Ovary (tissue), 7 donors: ENCODE measurements at regions not wholly inside any gene's neighbourhood (a gene's known extent, or its start where the extent isn't known, plus 50 kb on each side); places are given as distances from the start of the nearest gene placed in this dataset.

Experiments used
- DNase-seq, 5 donors: peaks; one replicate each; pipeline ENCODE4 v3.0.0-alpha.2; 2019 to 2020
- H3K27ac ChIP-seq, 2 donors: fragments of 200-600 bp; one replicate each; pipeline versions ENCODE4 v1.5.1 to v1.8.0; 2019 to 2022
- H3K27me3 ChIP-seq: fragments of 200-600 bp; one replicate; pipeline ENCODE4 v1.8.0; 2022
- H3K36me3 ChIP-seq: fragments of 200-600 bp; sonication (generic); one replicate; pipeline ENCODE4 v1.5.1; 2019
- H3K4me1 ChIP-seq: one replicate; pipeline ENCODE4 v1.8.1; 2013; ENCODE audit warnings: mild to moderate bottlenecking, moderate library complexity; ENCODE audit not compliant: insufficient read depth
- H3K4me3 ChIP-seq: fragments of 200-600 bp; sonication (generic); one replicate; pipeline ENCODE4 v1.5.1; 2017
- H3K9me3 ChIP-seq, 2 donors: fragments of 200-600 bp in 1 of 2; sonication (generic) in 1 of 2; one replicate each; pipeline versions ENCODE4 v1.5.1 to v1.8.1; 2013 to 2019; ENCODE audit warnings: mild to moderate bottlenecking in 1 of 2, moderate library complexity in 1 of 2
- EP300 ChIP-seq: sonication (generic); formaldehyde crosslinking; IDR thresholded peaks from one replicate; pipeline ENCODE4 v1.6.1; 2017; ENCODE audit warnings: antibody characterized with exemption
- POLR2A ChIP-seq: fragments of 450-650 bp; IDR thresholded peaks from one replicate; pipeline ENCODE4 v1.6.1; 2017; ENCODE audit warnings: antibody characterized with exemption, mild to moderate bottlenecking, moderate library complexity
- WGBS, 3 donors: extraction: QIAGEN DNeasy Blood & Tissue Kit in 1 of 3; methylation state at CpG; one replicate each; pipeline versions ENCODE4 v1.1.5 to v1.1.7; 2013 to 2017; 5-methylcytosine and 5-hydroxymethylcytosine counted together
- intact Hi-C, 4 donors: fragments of 100-400 bp; cut with DNase I; formaldehyde crosslinking; loops; one replicate each; pipeline versions ENCODE4 v1.11.0 to v1.15.1; 2022 to 2023
- TF ChIP-seq, protein P1 (sequence below), 3 donors: fragments of 450-650 bp in 2 of 3; fragments of 200-600 bp in 1 of 3; IDR thresholded peaks; one replicate each; pipeline versions ENCODE4 v1.5.1 to v1.8.0; 2016 to 2022; ENCODE audit warnings: antibody characterized with exemption in 3 of 3, mild to moderate bottlenecking in 1 of 3
- donor health status: DM: no; HTN: no; CAD: no; lungs with moderate emphysema.
- donor health status: DM: no; HTN: no; CAD: no.
- donor health status: Bipolar disorder and iron deficiency.
- donor health status: DM: no; HTN: no; CAD: no.
- donor health status: DM: yes; HTN: yes; CAD: no.

DNA sequence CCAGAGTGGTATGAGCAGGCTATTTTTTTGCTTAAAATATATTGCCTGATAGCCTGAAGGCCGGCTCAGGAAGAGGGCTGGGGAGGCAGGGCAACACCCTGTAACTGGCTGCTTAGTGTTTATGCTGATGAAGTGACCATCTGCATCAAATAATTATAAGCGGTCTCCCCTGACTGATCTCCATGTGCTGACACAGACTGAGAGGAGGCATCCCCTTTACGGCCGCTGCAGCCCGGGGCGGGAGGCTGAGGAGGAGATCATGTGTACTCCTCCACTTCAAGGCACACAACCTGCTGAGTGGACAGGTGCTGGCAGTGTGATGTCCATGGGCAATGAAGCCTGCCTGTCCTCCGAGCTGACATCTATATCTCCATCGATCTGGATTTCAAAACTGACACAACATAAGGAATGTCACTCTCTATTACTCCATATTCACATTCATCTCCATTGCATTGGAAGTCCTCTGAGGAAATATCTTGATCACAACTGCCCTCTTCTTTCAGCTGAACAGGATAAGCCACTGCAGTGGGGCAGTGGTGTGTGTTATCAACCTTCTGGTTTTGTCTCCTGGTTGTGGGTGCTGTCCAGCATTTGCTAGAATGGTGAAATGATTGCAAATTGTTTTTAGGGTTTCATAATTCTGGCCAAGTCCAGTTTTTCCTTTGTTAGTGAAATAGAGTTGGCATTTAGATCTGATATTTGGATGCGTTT is 143.5 kb downstream of the AQP4 start:
- H3K4me1 ChIP-seq, result no peaks in the 10 kb centered on the region
- no peaks in the 10 kb centered on the region for H3K9me3 ChIP-seq
- WGBS, 3 donors, result 68 to 81% (median 79%) methylated on average over 9 of the region's 9 CpGs
- H3K27ac ChIP-seq, result no peak overlapping the region
- intact Hi-C loops, result no loop called here
- TF ChIP-seq EP300 (no peak), POLR2A (no peak)
- TF ChIP-seq, protein P1, sequence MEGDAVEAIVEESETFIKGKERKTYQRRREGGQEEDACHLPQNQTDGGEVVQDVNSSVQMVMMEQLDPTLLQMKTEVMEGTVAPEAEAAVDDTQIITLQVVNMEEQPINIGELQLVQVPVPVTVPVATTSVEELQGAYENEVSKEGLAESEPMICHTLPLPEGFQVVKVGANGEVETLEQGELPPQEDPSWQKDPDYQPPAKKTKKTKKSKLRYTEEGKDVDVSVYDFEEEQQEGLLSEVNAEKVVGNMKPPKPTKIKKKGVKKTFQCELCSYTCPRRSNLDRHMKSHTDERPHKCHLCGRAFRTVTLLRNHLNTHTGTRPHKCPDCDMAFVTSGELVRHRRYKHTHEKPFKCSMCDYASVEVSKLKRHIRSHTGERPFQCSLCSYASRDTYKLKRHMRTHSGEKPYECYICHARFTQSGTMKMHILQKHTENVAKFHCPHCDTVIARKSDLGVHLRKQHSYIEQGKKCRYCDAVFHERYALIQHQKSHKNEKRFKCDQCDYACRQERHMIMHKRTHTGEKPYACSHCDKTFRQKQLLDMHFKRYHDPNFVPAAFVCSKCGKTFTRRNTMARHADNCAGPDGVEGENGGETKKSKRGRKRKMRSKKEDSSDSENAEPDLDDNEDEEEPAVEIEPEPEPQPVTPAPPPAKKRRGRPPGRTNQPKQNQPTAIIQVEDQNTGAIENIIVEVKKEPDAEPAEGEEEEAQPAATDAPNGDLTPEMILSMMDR (IDR thresholded peaks at IDR 0.05), result no peak
- no peaks in the 10 kb centered on the region for H3K27me3 ChIP-seq
- no peak overlapping the region for H3K4me3 ChIP-seq
- H3K36me3 ChIP-seq, result no peaks in the 10 kb centered on the region
- DNase-seq, result no peak

DNA sequence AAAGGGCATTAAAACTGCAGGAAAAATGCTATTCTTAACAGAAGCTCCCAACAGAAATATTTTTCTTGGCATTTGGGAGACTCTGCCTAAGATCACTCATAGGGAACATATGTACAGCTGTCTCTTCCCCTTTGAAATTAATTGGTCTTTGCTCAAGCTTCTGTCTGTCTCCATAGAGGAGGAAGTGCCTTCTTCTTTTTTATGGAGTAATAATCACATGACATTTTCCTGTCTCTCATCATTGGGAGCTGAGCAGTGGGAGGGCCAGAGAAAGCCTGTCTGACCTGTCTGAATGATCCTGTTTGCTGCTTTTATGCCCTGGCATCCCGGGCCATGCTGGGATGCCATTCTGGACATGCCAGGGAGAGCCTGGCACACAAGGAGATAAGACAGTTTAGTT is 145.6 kb downstream of the AQP4 start:
- DNase-seq, result no peak
- intact Hi-C loops, result no loop called here
- no peak for TF ChIP-seq EP300
- TF ChIP-seq POLR2A, result no peak
- TF ChIP-seq, protein P1 (IDR thresholded peaks at IDR 0.05), result no peak

DNA sequence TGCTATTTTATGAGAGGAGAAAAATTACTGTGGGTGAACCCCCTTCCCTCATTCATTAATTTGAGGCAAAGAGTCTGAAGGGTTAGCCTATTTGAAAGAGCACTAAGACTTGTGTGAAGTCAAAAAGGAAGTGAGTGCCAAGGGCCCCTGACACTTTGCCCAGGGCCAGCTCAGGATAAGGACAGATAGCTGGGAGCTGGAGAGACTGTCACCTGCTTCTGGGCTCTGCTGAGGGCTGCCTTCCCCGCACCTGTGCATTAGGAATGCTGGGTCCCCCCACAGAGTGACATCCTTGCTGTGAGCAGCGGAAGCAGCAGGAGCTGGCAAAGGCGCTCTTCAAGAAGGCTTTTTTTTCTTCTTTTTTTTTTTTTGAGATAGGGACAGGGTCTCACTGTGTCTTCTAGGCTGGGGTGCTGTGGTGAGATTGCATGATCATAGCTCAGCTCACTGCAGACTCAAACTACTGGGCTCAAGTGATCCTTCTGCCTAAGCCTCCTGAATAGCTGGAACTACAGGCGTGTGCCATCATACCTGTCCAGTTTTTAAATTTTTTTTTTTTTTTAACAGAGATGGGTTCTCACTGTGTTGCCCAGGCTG is 148.3 kb downstream of the AQP4 start:
- TF ChIP-seq POLR2A (no peak), EP300 (no peak)
- TF ChIP-seq, protein P1 (IDR thresholded peaks at IDR 0.05), result no peak
- no peak overlapping the region for H3K27ac ChIP-seq
- 78 to 90% (median 81%) methylated on average over 4 of the region's 4 CpGs for WGBS, 3 donors
- H3K27me3 ChIP-seq, result no peaks in the 10 kb centered on the region
- H3K4me3 ChIP-seq, result no peak overlapping the region
- no peaks in the 10 kb centered on the region for H3K36me3 ChIP-seq
- intact Hi-C loops, result no loop called here
- no peak for DNase-seq
- no peaks in the 10 kb centered on the region for H3K9me3 ChIP-seq
- H3K4me1 ChIP-seq, result no peaks in the 10 kb centered on the region

More for the DNA sequence above, 145.6 kb downstream of the AQP4 start:
- Histone ChIP-seq H3K9me3 (no peaks in the 10 kb centered on the region), H3K27me3 (no peaks in the 10 kb centered on the region), H3K4me1 (no peaks in the 10 kb centered on the region), H3K4me3 (no peak overlapping the region), H3K36me3 (no peaks in the 10 kb centered on the region), H3K27ac (no peak overlapping the region)
- 31 to 44% (median 33%) methylated on average over 1 of the region's 1 CpG for WGBS, 3 donors

DNA sequence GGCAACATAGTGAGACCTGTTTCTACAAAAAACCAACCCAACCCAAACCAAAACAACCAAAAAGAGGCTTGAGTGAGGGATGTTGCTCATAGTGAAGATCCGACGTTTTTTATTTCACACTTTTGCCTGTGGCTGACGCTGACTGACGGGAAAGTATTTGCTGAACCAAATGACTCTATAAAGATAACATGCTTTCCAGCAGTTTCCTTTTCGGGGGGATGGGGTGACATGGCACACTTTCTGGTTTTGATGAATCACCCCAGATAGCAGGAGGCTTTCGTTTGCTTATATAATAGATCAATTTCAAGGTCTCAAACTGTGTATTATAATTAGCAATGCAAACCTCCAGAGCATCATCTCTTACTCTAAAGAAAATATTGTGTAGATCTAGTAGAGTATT is 150.8 kb downstream of the AQP4 start:
- DNase-seq, result no peak
- Histone ChIP-seq H3K4me1 (no peaks in the 10 kb centered on the region), H3K9me3 (no peaks in the 10 kb centered on the region), H3K36me3 (no peaks in the 10 kb centered on the region), H3K27me3 (no peaks in the 10 kb centered on the region), H3K4me3 (no peak overlapping the region), H3K27ac (no peak overlapping the region)
- 67 to 72% (median 68%) methylated on average over 6 of the region's 6 CpGs for WGBS, 3 donors
- TF ChIP-seq, protein P1 (IDR thresholded peaks at IDR 0.05), result no peak
- TF ChIP-seq EP300 (no peak), POLR2A (no peak)
- intact Hi-C loops, result no loop called here
